Spinal cord (tissue), 9 donors: ENCODE measurements at regions not wholly inside any gene's neighbourhood (a gene's known extent, or its start where the extent isn't known, plus 50 kb on each side); places are given as distances from the start of the nearest gene placed in this dataset.
"Not testable (repeated sequence)": the region's sequence is repeated elsewhere in the genome, so short reads cannot be mapped to it uniquely, and the experiment has no call there.

ENCODE experiments used
- DNase-seq, 6 donors: peaks; one replicate each; pipeline versions ENCODE4 v3.0.0 to v3.0.0-alpha.2; 2013 to 2015; ENCODE audit warnings: low spot score in 6 of 6, low read depth in 4 of 6
- H3K27ac ChIP-seq: one replicate; pipeline ENCODE4 v1.5.1; 2013; ENCODE audit warnings: low read depth, low read length, control low read depth
- H3K27me3 ChIP-seq: one replicate; pipeline ENCODE4 v1.6.1; 2013; ENCODE audit warnings: low read length; ENCODE audit not compliant: control insufficient read depth, insufficient read depth
- H3K36me3 ChIP-seq: one replicate; pipeline ENCODE4 v1.6.1; 2013; ENCODE audit warnings: low read length; ENCODE audit not compliant: control insufficient read depth, insufficient read depth
- H3K4me1 ChIP-seq: one replicate; pipeline ENCODE4 v1.6.1; 2013; ENCODE audit warnings: low read length; ENCODE audit not compliant: control insufficient read depth, insufficient read depth
- H3K4me3 ChIP-seq: one replicate; pipeline ENCODE4 v1.5.1; 2013; ENCODE audit warnings: low read depth, low read length, control low read depth
- H3K9me3 ChIP-seq: one replicate; pipeline ENCODE4 v1.6.1; 2013; ENCODE audit warnings: low read length; ENCODE audit not compliant: control insufficient read depth, insufficient read depth
- WGBS: methylation state at CpG from one replicate; pipeline ENCODE4 v1.1.5; 2013; ENCODE audit warnings: missing lambda C conversion rate; ENCODE audit not compliant: insufficient coverage; 5-methylcytosine and 5-hydroxymethylcytosine counted together
- donor health status: healthy.

GRCh38 chr1:146409116-146409801, 180.4 kb upstream of the NOTCH2NLA start:
- not testable (repeated sequence) for H3K36me3 ChIP-seq, H3K9me3 ChIP-seq, H3K4me3 ChIP-seq, H3K27ac ChIP-seq, H3K27me3 ChIP-seq, H3K4me1 ChIP-seq
- no CpG with 5 or more reads among the region's 24 CpGs for WGBS
- DNase-seq: peak in 5 of 6 donors; percentile 18 to 94 (median 65)

DNA sequence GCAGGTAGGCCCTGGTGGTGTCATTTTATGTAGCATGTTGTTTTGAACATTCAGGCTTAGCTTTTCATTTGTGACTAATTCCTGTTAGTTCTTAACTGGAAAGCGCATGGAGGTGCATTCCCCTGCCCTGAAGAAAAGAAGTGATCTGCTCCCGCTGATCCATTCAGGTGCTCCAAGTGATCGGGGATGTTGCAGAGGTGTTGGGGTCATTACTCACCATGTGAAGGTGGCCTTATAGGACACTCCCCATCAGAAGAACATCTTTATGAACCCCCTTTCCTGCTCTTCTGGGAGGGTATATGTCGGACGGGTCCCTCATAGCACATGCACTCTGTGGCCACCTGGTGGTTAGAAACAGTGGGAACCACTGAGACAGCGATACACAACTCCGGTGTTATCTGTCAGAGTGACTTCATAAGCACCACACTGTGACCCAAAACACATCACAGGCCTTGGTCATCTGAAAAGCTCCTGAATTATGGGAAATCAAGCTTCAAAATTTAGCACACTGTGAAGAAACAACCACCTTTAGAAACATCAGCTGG, 172.5 kb upstream of the NOTCH2NLA start:
- not testable (repeated sequence) for H3K4me3 ChIP-seq, H3K4me1 ChIP-seq, H3K27me3 ChIP-seq, H3K27ac ChIP-seq, H3K9me3 ChIP-seq, H3K36me3 ChIP-seq
- DNase-seq: peak in 2 of 6 donors; percentile 7 to 27
- WGBS: 35% methylated on average over 4 of the region's 7 CpGs

- not testable (repeated sequence) for H3K9me3 ChIP-seq, H3K27me3 ChIP-seq, H3K27ac ChIP-seq, H3K4me1 ChIP-seq, H3K36me3 ChIP-seq, DNase-seq, H3K4me3 ChIP-seq
- no CpG with 5 or more reads among the region's 8 CpGs for WGBS
These were observed 171.6 kb upstream of the NOTCH2NLA start for GRCh38 chr1:146400173-146401121.

DNA sequence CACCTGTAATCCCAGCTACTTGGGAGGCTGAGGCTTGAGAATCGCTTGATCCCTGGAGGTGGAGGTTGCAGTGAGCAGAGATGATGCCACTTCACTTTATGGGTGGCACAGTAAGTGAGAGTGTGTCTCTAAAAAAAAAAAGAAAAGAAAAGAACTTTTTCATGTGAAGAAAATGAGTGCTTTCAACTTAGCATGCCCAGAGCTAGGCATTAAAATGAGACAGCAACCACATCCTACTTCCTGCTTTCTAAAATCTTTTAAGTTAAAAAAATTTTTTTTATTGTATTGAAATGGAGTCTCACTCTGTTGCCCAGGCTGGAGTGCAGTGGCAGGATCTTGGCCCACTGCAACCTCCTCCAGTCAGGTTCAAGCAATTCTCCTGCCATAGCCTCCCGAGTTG, 170.4 kb upstream of the NOTCH2NLA start:
- no CpG with 5 or more reads among the region's 2 CpGs for WGBS
- H3K9me3 ChIP-seq, DNase-seq: not testable (repeated sequence)

DNA sequence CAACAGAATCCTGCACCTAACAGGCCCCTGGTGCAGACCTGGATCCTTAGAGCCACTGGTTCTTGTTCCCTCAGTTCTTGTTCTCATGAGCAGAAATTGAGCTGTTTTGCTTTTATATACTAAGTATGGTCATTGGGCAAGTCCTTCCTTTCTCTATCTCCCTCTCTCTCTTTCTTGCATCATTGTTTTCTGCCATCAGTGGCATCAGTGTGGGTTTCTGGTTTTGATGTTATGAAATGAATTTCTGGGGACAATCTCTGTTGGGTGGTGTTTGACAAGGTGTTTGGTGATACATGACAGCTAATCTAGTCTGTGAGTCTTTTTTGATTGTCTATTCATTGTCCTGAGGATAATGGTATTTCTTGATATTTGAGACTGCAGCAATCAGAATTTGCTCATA, 168.0 kb upstream of the NOTCH2NLA start:
- not testable (repeated sequence) for DNase-seq, H3K27me3 ChIP-seq, H3K27ac ChIP-seq, H3K36me3 ChIP-seq, H3K9me3 ChIP-seq, H3K4me3 ChIP-seq, H3K4me1 ChIP-seq

More for the DNA sequence above, 170.4 kb upstream of the NOTCH2NLA start:
- H3K4me1 ChIP-seq, H3K36me3 ChIP-seq, H3K4me3 ChIP-seq, H3K27me3 ChIP-seq, H3K27ac ChIP-seq: not testable (repeated sequence)

GRCh38 chr1:146396242-146396641, 167.4 kb upstream of the NOTCH2NLA start:
- H3K27me3 ChIP-seq, H3K9me3 ChIP-seq, DNase-seq, H3K4me3 ChIP-seq, H3K27ac ChIP-seq, H3K36me3 ChIP-seq, H3K4me1 ChIP-seq: not testable (repeated sequence)
- no CpG with 5 or more reads among the region's 6 CpGs for WGBS

- not testable (repeated sequence) for DNase-seq, H3K36me3 ChIP-seq, H3K4me3 ChIP-seq, H3K27ac ChIP-seq, H3K27me3 ChIP-seq, H3K9me3 ChIP-seq, H3K4me1 ChIP-seq
- no CpG with 5 or more reads among the region's 23 CpGs for WGBS
These were observed 165.0 kb upstream of the NOTCH2NLA start for GRCh38 chr1:146393796-146394195.

DNA sequence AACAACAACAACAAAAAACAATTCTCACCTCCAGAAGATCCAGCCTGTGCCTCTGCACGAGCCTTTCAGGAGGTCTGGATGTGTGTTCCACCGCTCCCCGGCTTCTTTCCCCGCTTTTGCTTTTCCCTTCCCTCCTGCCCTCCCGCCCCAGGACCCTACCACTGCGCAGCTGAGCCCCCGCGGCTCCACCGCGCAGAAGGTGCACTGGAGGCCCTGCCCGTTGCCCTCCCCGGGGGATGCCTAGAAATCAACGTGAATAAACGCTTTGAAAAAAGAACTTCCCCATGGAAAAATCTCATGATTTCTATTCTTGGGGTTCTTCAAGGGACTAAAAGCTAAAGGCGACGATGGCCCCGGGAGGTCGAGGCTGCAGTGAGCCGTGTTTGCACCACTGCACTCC, 164.3 kb upstream of the NOTCH2NLA start:
- not testable (repeated sequence) for H3K4me1 ChIP-seq, DNase-seq, H3K27ac ChIP-seq, H3K27me3 ChIP-seq, H3K4me3 ChIP-seq, H3K36me3 ChIP-seq, H3K9me3 ChIP-seq
- no CpG with 5 or more reads among the region's 19 CpGs for WGBS

- H3K9me3 ChIP-seq, H3K27ac ChIP-seq, H3K4me1 ChIP-seq, H3K36me3 ChIP-seq, H3K4me3 ChIP-seq, H3K27me3 ChIP-seq, DNase-seq: not testable (repeated sequence)
- WGBS: no CpG with 5 or more reads among the region's 6 CpGs
These were observed 160.4 kb upstream of the NOTCH2NLA start for GRCh38 chr1:146389178-146389577.
